ENCODE measurements at regions not wholly inside any gene's neighbourhood (a gene's known extent, or its start where the extent isn't known, plus 50 kb on each side); places are given as distances from the start of the nearest gene placed in this dataset.

DNA sequence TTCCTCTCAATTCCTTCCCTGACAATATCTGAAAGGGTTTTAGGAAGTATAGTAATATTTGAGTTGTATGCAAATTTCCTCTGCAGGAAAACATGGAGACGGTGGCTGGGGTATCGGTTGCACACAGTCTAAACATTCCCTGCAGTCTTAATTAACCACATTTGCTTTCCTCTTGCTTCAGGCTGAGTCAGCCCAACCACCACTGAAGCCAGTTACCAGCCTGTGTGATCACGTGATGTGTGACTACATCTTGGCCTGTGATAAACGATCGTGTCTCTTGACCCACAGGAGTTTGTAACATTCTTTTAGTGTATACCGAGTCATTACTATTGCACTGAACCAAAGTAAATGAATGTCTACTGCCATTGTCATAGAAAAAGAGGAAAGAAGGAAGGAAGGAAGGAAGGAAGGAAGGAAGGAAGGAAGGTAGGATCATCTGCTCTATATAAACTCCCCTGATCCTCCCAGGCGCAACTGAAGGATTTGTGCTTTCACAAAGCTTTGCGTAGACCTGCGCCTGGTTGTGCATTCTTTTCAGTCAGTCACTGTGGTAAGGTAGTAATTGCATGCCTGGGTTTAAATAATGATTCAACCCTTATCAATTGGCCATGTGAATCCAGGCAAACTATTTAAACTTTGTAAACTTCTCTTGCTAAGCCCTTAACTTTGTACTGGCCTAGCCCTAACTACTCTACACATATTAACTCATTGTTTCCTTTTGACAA is 280.6 kb upstream of the SALL1 start:
- no peak for DNase-seq (ENCODE audit: low read depth in 2 of 2)

DNA sequence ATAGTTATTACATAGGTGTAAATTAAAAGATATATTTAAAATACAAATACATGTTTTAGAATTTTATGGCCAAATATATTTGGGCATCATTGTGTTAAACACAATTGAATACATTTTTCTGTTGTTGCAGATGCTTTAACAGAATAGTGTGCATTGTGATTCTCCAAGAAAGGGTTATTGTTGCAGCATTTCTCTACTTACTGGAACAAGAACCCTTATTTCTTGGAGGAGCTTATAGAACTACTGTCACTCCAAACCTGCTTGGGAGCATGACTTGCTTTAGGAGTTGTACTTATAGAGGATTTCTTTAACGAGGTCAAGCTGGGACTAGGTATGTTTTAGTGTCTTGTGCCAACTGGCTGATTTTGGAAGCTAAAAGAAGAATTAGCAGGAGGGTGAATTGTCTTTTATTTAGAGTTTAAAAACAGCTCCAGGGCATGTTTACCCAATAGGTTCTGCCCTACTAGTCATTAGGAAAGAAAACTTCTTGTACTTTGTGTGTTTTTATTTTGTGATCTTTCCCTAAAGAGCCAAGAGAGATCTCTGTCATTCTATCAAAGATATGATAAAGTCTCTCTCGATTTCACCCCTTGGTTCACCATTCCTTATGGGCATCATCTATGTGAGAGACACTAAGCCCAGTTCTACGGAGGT is 279.8 kb upstream of the SALL1 start:
- DNase-seq (ENCODE audit: low read depth in 2 of 2), result no peak

DNA sequence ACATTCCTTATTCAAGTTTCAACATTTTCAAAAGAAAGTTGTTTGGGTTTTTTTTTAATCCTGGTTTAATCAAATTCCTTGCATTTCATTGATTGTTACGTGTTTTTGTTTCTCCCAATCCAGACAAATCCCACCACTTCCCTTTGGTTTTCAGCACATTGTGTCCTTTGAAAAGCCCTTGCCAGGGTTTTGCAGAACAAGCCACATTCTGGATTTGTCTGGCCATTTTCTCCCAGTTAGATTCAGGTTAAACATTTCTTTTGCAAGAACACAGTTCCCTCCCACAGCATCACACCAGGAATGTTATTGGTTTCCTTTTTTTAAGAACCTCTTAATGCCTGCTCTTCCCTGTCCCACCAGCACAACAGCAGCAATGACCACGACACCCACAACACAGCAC is 278.0 kb upstream of the SALL1 start:
- no peak for DNase-seq (ENCODE audit: low read depth in 2 of 2)

DNA sequence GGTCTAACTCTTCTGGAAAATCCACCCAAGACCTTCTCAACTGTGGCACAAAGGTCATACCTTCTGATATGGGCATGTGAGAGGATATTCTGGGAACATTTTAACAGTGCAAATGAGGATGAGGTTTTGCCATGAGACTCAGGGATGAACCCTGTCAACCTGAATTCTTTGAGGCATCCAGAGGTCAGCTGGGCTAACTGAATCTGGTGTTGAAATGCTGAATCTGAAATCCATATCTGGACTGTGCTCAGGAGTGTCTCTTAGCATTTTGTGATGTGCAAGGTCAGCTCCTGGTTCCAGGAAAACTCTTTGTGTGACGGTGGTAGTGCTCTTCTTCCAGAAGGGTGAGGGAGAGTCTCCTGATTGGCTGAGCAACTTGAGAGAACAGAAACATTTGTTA is 276.0 kb upstream of the SALL1 start:
- no peak for DNase-seq (ENCODE audit: low read depth in 2 of 2)

DNA sequence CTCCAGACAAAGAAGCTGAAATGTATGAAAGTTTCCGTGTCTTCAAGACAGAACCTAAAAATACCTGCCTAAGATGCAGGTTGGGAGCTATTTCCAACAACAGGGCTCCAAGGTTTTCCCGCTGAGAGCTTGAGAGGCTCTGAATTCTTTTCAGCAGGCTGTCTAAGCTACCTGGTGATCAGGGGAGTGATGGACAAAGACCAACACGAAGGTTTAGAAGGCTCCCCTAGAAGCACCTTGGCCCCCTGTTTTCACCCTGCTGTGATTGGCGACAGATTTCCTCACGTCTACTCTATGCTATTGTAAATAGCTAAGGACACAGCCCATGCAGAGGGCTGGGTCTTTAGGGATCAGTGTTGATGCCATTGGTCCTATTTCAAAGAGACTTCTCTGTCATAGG is 275.2 kb upstream of the SALL1 start:
- DNase-seq (ENCODE audit: low read depth in 2 of 2), result no peak

DNA sequence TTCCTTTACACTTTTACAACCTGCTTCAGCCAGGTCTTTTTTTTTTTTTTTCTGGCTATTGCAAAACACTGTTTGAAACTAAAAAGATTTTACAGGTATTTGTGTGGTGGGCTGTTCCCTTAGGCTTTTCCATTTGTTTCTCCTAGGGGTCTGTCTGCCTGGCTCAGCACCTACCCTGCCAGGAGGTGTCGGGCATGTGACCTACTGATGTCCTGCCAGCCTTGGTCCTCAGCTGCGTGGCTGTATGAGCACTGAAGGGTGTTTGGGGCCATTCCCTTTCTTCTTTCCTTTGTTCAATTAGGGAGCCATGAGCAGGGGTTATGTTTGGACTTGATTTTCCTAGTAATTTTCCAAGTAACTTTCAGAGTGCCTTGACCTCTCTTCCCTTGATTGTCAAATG is 269.2 kb upstream of the SALL1 start:
- DNase-seq (ENCODE audit: low read depth in 2 of 2), result no peak

GRCh38 chr16:51419768-51420167 is 268.7 kb upstream of the SALL1 start:
- DNase-seq (ENCODE audit: low read depth in 2 of 2), result no peak

GRCh38 chr16:51418258-51418657 is 267.2 kb upstream of the SALL1 start:
- no peak for DNase-seq (ENCODE audit: low read depth in 2 of 2)

DNA sequence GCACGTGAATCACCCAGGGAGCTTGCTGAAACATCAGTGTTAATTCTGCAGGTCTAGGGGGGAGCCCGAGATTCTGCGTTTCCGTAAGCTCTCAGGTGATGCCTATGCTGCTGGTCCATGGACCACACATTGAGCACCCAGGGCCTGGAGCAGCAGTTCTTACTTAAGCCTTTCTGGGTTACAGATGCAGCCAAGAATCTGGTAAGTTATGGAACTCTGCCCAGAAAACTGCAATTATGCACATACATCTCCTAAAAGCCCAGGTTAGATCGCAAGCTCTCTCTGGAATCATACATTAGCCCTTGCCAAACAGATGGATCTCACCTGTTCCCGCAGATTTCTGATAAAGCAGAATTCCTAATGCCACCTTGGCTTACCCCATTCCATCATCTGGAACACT is 265.9 kb upstream of the SALL1 start:
- DNase-seq (ENCODE audit: low read depth in 2 of 2), result no peak

DNA sequence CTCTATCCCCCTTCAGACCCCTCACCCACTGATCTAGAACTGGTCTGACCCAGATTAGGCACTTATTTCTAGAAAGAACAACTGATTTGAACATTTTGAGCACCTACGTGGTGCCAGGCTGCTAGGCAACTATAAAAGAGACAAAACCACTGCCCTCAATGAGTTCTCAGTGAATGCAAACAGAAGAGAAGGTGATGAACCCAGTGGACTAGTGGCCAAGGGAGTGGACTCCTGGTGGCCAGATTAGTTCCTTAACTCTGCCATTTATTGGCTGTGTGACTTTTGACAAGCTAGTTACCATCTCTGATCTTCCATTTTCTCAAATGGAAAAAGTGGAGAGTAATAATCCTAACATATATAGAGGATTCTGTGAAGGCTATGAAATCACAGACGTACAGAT is 259.1 kb upstream of the SALL1 start:
- no peak for DNase-seq (ENCODE audit: low read depth in 2 of 2)

DNA sequence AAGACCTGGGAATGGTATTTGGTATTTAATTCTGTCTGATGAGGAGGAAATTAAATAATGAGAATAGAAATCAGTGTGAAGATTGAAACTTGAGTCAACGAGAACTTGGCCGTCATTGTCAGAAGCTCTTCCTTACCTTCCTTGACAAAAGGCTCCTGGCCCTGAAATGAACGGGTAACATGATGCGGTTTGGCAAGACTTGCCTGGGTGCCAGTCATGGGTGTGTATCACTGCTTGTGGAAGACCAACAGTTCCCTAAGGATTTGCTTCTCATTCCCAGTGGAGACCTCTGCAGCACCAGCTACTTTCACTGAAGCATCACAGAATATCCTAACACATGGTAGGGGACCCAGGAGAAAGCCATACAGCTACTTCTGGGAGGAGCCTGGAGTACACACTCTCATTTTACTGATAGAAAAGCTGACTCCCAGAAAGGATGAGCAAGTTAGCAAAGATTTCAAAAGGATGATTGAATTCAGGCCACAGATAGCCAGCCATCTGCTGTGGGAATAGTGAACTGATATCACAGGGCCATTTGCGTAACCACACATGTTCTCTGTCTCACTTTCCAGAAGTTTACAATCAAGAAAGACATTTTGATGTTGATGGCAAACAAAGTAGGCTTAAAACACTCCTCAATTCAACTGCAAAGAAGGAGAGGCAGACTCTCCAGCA is 258.1 kb upstream of the SALL1 start:
- DNase-seq (ENCODE audit: low read depth in 2 of 2), result no peak

DNA sequence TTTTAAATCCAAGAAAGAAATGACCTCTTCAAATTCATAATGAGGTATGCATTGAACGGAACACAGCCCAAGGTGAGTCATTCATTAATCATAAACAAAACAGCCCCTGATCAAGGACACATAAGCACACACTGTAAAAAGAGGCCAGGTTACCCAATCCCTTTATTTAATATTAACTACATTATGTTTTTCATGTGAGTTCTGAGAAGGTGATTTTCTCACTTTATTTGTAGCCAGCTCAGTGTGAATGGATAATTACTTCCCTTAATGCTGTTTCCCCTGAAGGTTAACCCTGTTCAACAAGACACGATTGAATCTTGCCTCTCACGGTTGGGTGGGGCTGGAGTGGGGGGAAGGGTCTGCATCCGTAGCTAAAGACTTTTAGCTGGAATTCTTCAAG is 257.3 kb upstream of the SALL1 start:
- no peak for DNase-seq (ENCODE audit: low read depth in 2 of 2)

GRCh38 chr16:51407921-51408320 is 256.9 kb upstream of the SALL1 start:
- DNase-seq (ENCODE audit: low read depth in 2 of 2), result no peak

- no peak for DNase-seq (ENCODE audit: low read depth in 2 of 2)
These were observed 256.1 kb upstream of the SALL1 start for GRCh38 chr16:51407199-51407598.

GRCh38 chr16:51405361-51405760 is 254.3 kb upstream of the SALL1 start:
- DNase-seq (ENCODE audit: low read depth in 2 of 2), result no peak

- no peak for DNase-seq (ENCODE audit: low read depth in 2 of 2)
These were observed 253.3 kb upstream of the SALL1 start for GRCh38 chr16:51404386-51404785.

DNA sequence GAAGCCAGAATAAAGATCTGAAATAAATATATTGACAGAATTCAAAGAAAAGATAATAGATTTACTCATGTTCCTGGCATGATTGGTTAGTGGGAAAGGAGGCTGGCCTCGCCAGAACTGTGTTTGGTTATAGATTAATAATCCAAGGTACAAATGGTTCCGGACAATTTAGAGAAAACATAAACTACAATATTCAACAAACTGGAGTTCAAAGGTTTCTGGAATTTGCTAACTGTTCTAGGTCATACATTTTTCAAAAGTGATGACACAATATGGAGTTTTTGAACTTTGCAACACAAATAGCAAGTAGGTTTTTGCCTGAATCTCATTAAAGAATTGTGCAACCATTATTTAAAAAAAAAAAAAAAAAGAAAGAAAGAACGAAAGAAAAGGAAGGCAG is 251.7 kb upstream of the SALL1 start:
- DNase-seq (ENCODE audit: low read depth in 2 of 2), result no peak

- DNase-seq (ENCODE audit: low read depth in 2 of 2), result no peak
These were observed 251.2 kb upstream of the SALL1 start for GRCh38 chr16:51402298-51402697.

GRCh38 chr16:51401673-51402072 is 250.6 kb upstream of the SALL1 start:
- DNase-seq (ENCODE audit: low read depth in 2 of 2), result no peak

GRCh38 chr16:51399908-51400670 is 249.0 kb upstream of the SALL1 start:
- no peak for DNase-seq (ENCODE audit: low read depth in 2 of 2)

- no peak for DNase-seq (ENCODE audit: low read depth in 2 of 2)
These were observed 243.4 kb upstream of the SALL1 start for GRCh38 chr16:51394421-51394820.

- DNase-seq (ENCODE audit: low read depth in 2 of 2), result no peak
These were observed 242.4 kb upstream of the SALL1 start for GRCh38 chr16:51393381-51394005.

Data from activated CD8-positive, alpha-beta memory T cell treated with anti-CD3 and anti-CD28 coated beads for 4 hours (primary cell).